Fibroblast of mammary gland (primary cell): ENCODE measurements at regions not wholly inside any gene's neighbourhood (a gene's known extent, or its start where the extent isn't known, plus 50 kb on each side); places are given as distances from the start of the nearest gene placed in this dataset.
"Not testable (repeated sequence)": the region's sequence is repeated elsewhere in the genome, so short reads cannot be mapped to it uniquely, and the experiment has no call there.

Experiments used
- DNase-seq: peaks from one replicate; pipeline ENCODE4 v3.0.0-alpha.2; 2010; ENCODE audit warnings: low read depth
- H3K4me3 ChIP-seq: 2 replicates; pipeline ENCODE4 v1.5.1; 2011; ENCODE audit warnings: low read depth, mild to moderate bottlenecking, low read length, moderate library complexity; ENCODE audit not compliant: control insufficient read depth
- CTCF ChIP-seq: conservative IDR thresholded peaks from 2 replicates; pipeline ENCODE4 v1.5.1; 2011; ENCODE audit warnings: low read depth, low read length, inconsistent platforms; ENCODE audit not compliant: control insufficient read depth, insufficient read depth

- DNase-seq: no peak
- TF ChIP-seq CTCF: no peak
- H3K4me3 ChIP-seq: no peak overlapping the region
Observed at GRCh38 chr11:45733176-45733575, 67.8 kb upstream of the CHST1 start.

GRCh38 chr11:45732343-45732742 lies 66.9 kb upstream of the CHST1 start:
- no peak for DNase-seq
- TF ChIP-seq CTCF: no peak
- H3K4me3 ChIP-seq: no peak overlapping the region

GRCh38 chr11:45731171-45731570 lies 65.7 kb upstream of the CHST1 start:
- H3K4me3 ChIP-seq, DNase-seq: not testable (repeated sequence)

GRCh38 chr11:45730014-45730413 lies 64.6 kb upstream of the CHST1 start:
- H3K4me3 ChIP-seq: no peak overlapping the region
- TF ChIP-seq CTCF: no peak
- DNase-seq: no peak

- no peak overlapping the region for H3K4me3 ChIP-seq
- no peak for DNase-seq
- TF ChIP-seq CTCF: no peak
Observed at GRCh38 chr11:45726493-45727054, 61.2 kb upstream of the CHST1 start.

GRCh38 chr11:45725776-45726492 lies 60.5 kb upstream of the CHST1 start:
- DNase-seq: no peak
- no peak overlapping the region for H3K4me3 ChIP-seq
- TF ChIP-seq CTCF: no peak

- H3K4me3 ChIP-seq: no peak overlapping the region
- TF ChIP-seq CTCF: no peak
- DNase-seq: no peak
Observed at GRCh38 chr11:45725121-45725520, 59.7 kb upstream of the CHST1 start.
